ENCODE measurements at regions not wholly inside any gene's neighbourhood (a gene's known extent, or its start where the extent isn't known, plus 50 kb on each side); places are given as distances from the start of the nearest gene placed in this dataset.

GRCh38 chr2:78521938-78522337 lies 503.6 kb upstream of the REG3G start:
- no peak for TF ChIP-seq CTCF (conservative IDR thresholded peaks at IDR 0.05 in 1 of 2, IDR thresholded peaks at IDR 0.05 in 1 of 2; ENCODE audit: low read depth in 1 of 2, low read length in 2 of 2)
- TF ChIP-seq EZH2 (IDR thresholded peaks at IDR 0.05; ENCODE audit: low read length, missing control alignments), result no peak
